K562 (cell line): ENCODE measurements at regions not wholly inside any gene's neighbourhood (a gene's known extent, or its start where the extent isn't known, plus 50 kb on each side); places are given as distances from the start of the nearest gene placed in this dataset.

Experiments
- ATF1 ChIP-seq, 2 experiments: fragments of 450-650 bp in 1 of 2; IDR thresholded peaks; 2 replicates each; pipeline ENCODE4 v1.6.1; 2016; ENCODE audit warnings: missing compliant biosample characterization in 1 of 2, missing genetic modification characterization in 1 of 2
- E2F1 ChIP-seq: sonication (generic); formaldehyde crosslinking; IDR thresholded peaks from 2 replicates; pipeline ENCODE4 v1.8.1; 2023; ENCODE audit warnings: mild to moderate bottlenecking, missing genetic modification reagents, moderate library complexity
- FOXP4 ChIP-seq: sonication (generic); formaldehyde crosslinking; IDR thresholded peaks from 2 replicates; pipeline ENCODE4 v1.8.0; 2022; ENCODE audit warnings: mild to moderate bottlenecking, missing genetic modification reagents, borderline replicate concordance
- IRF2 ChIP-seq: sonication (generic); formaldehyde crosslinking; IDR thresholded peaks from 2 replicates; pipeline ENCODE4 v1.8.1; 2022; ENCODE audit warnings: mild to moderate bottlenecking, missing genetic modification reagents
- KDM5B ChIP-seq: fragments of 200-600 bp; sonication (generic); IDR thresholded peaks from 2 replicates; pipeline ENCODE4 v1.6.1; 2012; ENCODE audit warnings: low read depth, mild to moderate bottlenecking, moderate library complexity, low read length, control low read depth, inconsistent platforms; ENCODE audit not compliant: insufficient replicate concordance
- MCM5 ChIP-seq: fragments of 450-650 bp; IDR thresholded peaks from 2 replicates; pipeline ENCODE4 v1.6.1; 2016; ENCODE audit warnings: low read depth
- NFE2L1 ChIP-seq: fragments of 450-650 bp; IDR thresholded peaks from 2 replicates; pipeline ENCODE4 v1.6.1; 2016; ENCODE audit warnings: missing genetic modification characterization, low read depth, mild to moderate bottlenecking, missing compliant biosample characterization, moderate library complexity, borderline replicate concordance
- NFXL1 ChIP-seq: fragments of 450-650 bp; formaldehyde crosslinking; IDR thresholded peaks from 2 replicates; pipeline ENCODE4 v1.4.0; 2021; ENCODE audit warnings: mild to moderate bottlenecking
- PHTF2 ChIP-seq: fragments of 250-450 bp; sonication (Bioruptor Pico); IDR thresholded peaks from 2 replicates; pipeline ENCODE4 v1.5.0; 2021; ENCODE audit warnings: mild to moderate bottlenecking
- SIX5 ChIP-seq, 2 experiments: IDR thresholded peaks; 2 replicates each; pipeline ENCODE4 v1.6.1; 2011; ENCODE audit warnings: low read length in 2 of 2, borderline replicate concordance in 1 of 2, low read depth in 1 of 2, mild to moderate bottlenecking in 1 of 2, moderate library complexity in 1 of 2; ENCODE audit not compliant: insufficient read depth in 1 of 2
- ZBTB12 ChIP-seq: fragments of 250-450 bp; sonication (Bioruptor Pico); IDR thresholded peaks from 2 replicates; pipeline ENCODE4 v1.4.0; 2020
- ZNF41 ChIP-seq: fragments of 250-450 bp; sonication (Bioruptor Pico); conservative IDR thresholded peaks from 2 replicates; pipeline ENCODE4 v1.4.0; 2020; ENCODE audit warnings: mild to moderate bottlenecking
- TF ChIP-seq, protein P1 (sequence below): fragments of 450-650 bp; IDR thresholded peaks from 2 replicates; pipeline ENCODE4 v1.6.1; 2018; ENCODE audit not compliant: partially characterized antibody
- TF ChIP-seq, protein P2 (sequence below): fragments of 250-450 bp; sonication (Bioruptor Pico); IDR thresholded peaks from 2 replicates; pipeline ENCODE4 v1.8.0; 2021; ENCODE audit warnings: borderline replicate concordance, mild to moderate bottlenecking, moderate library complexity; ENCODE audit not compliant: poor library complexity, severe bottlenecking

DNA sequence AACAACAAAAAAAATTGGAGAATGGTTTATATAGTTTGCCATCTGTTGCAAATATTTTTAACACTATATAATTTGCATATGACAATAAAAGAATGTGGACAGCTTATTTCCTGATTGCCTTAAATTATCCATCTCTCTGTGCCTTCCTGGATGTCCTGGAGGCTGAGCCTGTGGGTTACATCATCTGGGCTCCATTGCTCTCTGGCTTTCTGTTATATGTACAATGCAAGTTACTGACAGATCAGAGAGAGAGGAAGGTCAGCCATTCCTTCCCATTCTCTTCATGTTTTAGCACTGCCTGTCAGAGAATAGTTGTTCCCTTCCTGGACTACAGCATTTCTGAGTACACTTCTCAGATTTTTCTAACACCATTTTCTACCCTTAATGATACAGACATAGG, 758.3 kb upstream of the PCDH20 start (continued):
- TF ChIP-seq FOXP4 (CRISPR knock-in tag) (no peak), NFE2L1 (no peak), ZNF41 (CRISPR knock-in tag) (no peak), SIX5 (IDR thresholded peaks at IDR 0.05; ENCODE audit: borderline replicate concordance in 1 of 2, insufficient read depth in 1 of 2, low read depth in 1 of 2, low read length in 2 of 2) (no peak), PHTF2 (no peak), IRF2 (no peak), ZBTB12 (CRISPR knock-in tag) (no peak), NFXL1 (no peak), MCM5 (no peak), KDM5B (no peak), ATF1 (CRISPR knock-in tag; IDR thresholded peaks at IDR 0.05) (no peak), ATF1 (tag; IDR thresholded peaks at IDR 0.05) (no peak), E2F1 (CRISPR knock-in tag) (no peak)
- TF ChIP-seq, protein P1, sequence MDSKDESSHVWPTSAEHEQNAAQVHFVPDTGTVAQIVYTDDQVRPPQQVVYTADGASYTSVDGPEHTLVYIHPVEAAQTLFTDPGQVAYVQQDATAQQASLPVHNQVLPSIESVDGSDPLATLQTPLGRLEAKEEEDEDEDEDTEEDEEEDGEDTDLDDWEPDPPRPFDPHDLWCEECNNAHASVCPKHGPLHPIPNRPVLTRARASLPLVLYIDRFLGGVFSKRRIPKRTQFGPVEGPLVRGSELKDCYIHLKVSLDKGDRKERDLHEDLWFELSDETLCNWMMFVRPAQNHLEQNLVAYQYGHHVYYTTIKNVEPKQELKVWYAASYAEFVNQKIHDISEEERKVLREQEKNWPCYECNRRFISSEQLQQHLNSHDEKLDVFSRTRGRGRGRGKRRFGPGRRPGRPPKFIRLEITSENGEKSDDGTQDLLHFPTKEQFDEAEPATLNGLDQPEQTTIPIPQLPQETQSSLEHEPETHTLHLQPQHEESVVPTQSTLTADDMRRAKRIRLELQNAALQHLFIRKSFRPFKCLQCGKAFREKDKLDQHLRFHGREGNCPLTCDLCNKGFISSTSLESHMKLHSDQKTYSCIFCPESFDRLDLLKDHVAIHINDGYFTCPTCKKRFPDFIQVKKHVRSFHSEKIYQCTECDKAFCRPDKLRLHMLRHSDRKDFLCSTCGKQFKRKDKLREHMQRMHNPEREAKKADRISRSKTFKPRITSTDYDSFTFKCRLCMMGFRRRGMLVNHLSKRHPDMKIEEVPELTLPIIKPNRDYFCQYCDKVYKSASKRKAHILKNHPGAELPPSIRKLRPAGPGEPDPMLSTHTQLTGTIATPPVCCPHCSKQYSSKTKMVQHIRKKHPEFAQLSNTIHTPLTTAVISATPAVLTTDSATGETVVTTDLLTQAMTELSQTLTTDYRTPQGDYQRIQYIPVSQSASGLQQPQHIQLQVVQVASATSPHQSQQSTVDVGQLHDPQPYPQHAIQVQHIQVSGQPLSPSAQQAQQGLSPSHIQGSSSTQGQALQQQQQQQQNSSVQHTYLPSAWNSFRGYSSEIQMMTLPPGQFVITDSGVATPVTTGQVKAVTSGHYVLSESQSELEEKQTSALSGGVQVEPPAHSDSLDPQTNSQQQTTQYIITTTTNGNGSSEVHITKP, result no peak
- TF ChIP-seq, protein P2, sequence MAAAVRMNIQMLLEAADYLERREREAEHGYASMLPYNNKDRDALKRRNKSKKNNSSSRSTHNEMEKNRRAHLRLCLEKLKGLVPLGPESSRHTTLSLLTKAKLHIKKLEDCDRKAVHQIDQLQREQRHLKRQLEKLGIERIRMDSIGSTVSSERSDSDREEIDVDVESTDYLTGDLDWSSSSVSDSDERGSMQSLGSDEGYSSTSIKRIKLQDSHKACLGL (CRISPR knock-in tag), result no peak
